ENCODE measurements at regions not wholly inside any gene's neighbourhood (a gene's known extent, or its start where the extent isn't known, plus 50 kb on each side); places are given as distances from the start of the nearest gene placed in this dataset.

GRCh38 chrX:132565273-132565672 is 76.4 kb upstream of the MBNL3 start:
- TF ChIP-seq, protein P1, sequence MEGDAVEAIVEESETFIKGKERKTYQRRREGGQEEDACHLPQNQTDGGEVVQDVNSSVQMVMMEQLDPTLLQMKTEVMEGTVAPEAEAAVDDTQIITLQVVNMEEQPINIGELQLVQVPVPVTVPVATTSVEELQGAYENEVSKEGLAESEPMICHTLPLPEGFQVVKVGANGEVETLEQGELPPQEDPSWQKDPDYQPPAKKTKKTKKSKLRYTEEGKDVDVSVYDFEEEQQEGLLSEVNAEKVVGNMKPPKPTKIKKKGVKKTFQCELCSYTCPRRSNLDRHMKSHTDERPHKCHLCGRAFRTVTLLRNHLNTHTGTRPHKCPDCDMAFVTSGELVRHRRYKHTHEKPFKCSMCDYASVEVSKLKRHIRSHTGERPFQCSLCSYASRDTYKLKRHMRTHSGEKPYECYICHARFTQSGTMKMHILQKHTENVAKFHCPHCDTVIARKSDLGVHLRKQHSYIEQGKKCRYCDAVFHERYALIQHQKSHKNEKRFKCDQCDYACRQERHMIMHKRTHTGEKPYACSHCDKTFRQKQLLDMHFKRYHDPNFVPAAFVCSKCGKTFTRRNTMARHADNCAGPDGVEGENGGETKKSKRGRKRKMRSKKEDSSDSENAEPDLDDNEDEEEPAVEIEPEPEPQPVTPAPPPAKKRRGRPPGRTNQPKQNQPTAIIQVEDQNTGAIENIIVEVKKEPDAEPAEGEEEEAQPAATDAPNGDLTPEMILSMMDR (IDR thresholded peaks at IDR 0.05) = no peak
- no peak for TF ChIP-seq POLR2A (IDR thresholded peaks at IDR 0.05)
